ENCODE measurements at regions not wholly inside any gene's neighbourhood (a gene's known extent, or its start where the extent isn't known, plus 50 kb on each side); places are given as distances from the start of the nearest gene placed in this dataset.

DNA sequence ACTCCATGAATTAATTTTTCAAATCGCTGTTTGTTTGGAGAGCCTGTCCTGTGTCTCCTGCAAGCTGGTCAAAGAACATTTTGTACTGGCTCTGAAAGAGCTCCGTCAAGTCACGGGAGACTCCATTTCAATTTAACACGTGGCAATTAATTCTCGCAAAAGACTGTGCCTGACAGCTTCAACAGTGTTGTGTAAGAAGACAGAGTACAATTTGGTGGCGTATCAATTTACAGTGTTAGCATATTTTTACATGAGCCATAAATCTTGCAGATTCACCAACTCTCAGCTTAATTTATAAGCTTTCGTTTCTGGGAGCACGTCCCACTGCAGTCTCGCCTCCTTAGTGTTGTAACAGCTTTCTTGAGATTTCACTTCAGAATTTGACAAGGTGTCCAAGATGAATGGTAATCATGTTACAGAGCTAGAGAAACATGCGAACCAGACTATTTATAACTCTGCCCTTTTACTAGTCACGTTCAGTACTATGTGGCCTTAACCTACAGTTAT lies 70.8 kb downstream of the RWDD4 start:
- Histone ChIP-seq H3K4me1 (ENCODE audit: insufficient read depth, low read length) (no peaks in the 10 kb centered on the region), H2BK20ac (ENCODE audit: low read depth, low read length, poor library complexity, severe bottlenecking) (no peak overlapping the region), H3K79me2 (ENCODE audit: insufficient read depth, low read length) (no peaks in the 10 kb centered on the region), H3K23me2 (ENCODE audit: insufficient read length, low read depth, low read length, poor library complexity, severe bottlenecking) (no peaks in the 10 kb centered on the region), H2BK120ac (ENCODE audit: low read depth, low read length, poor library complexity, severe bottlenecking) (no peak overlapping the region), H4K91ac (ENCODE audit: insufficient read length, low read depth, low read length) (no peak overlapping the region), H3K9me3 (ENCODE audit: control insufficient read depth, low read depth, low read length) (no peaks in the 10 kb centered on the region), H4K20me1 (ENCODE audit: control insufficient read depth, insufficient read depth, insufficient read length) (no peaks in the 10 kb centered on the region), H3K14ac (ENCODE audit: insufficient read depth, low read length) (no peak overlapping the region), H3K27me3 (ENCODE audit: insufficient read depth, low read length) (no peaks in the 10 kb centered on the region), H3K4ac (ENCODE audit: low read depth, low read length) (no peak overlapping the region), H3K18ac (ENCODE audit: insufficient read length, low read depth, low read length) (no peak overlapping the region), H2BK5ac (ENCODE audit: insufficient read length, low read length) (no peak overlapping the region), H4K5ac (ENCODE audit: insufficient read length, low read depth, low read length) (no peak overlapping the region), H2BK12ac (ENCODE audit: insufficient read length, low read depth, low read length) (no peak overlapping the region), H2AK5ac (ENCODE audit: insufficient read length, low read length) (no peak overlapping the region), H3K56ac (ENCODE audit: insufficient read length, low read depth, low read length) (no peak overlapping the region), H3K4me2 (ENCODE audit: insufficient read depth, insufficient read length, low read length) (no peak overlapping the region), H3K79me1 (ENCODE audit: insufficient read depth, low read depth, low read length, poor library complexity, severe bottlenecking) (no peaks in the 10 kb centered on the region), H4K8ac (replicated peaks; ENCODE audit: insufficient read length, low read depth, low read length) (no peak overlapping the region), H3T11ph (ENCODE audit: low read length) (no peak overlapping the region), H3K9ac (ENCODE audit: extremely low read depth, insufficient read length, low read length) (no peak overlapping the region), H3K23ac (ENCODE audit: insufficient read length, low read depth, low read length) (no peak overlapping the region), H2AFZ (ENCODE audit: low read length) (no peak overlapping the region), H2BK15ac (ENCODE audit: low read depth, low read length) (no peak overlapping the region), H3K27ac (ENCODE audit: insufficient read length, low read depth, low read length) (no peak overlapping the region)
- Mint-ChIP-seq H3K4me3 (no peak overlapping the region), H3K9me3 (peaks cover 4 to 15% of the 10 kb centered on the region in 2 experiments; a peak in 4 of 5 replicates), H3K36me3 (ENCODE audit: insufficient read depth in 1 of 3, low read depth in 3 of 3) (peaks cover 0 to 5% (median 0%) of the 10 kb centered on the region in 3 experiments; a peak in 3 of 7 replicates), H3K4me1 (no peaks in the 10 kb centered on the region), H3K27me3 (ENCODE audit: low read depth) (no peaks in the 10 kb centered on the region), H3K27ac (no peak overlapping the region)
- DNase-seq = no peak
- WGBS (ENCODE audit: extremely low coverage, insufficient read length, low lambda C conversion rate) = no CpG with 5 or more reads among the region's 11 CpGs
- TF ChIP-seq, protein P1, sequence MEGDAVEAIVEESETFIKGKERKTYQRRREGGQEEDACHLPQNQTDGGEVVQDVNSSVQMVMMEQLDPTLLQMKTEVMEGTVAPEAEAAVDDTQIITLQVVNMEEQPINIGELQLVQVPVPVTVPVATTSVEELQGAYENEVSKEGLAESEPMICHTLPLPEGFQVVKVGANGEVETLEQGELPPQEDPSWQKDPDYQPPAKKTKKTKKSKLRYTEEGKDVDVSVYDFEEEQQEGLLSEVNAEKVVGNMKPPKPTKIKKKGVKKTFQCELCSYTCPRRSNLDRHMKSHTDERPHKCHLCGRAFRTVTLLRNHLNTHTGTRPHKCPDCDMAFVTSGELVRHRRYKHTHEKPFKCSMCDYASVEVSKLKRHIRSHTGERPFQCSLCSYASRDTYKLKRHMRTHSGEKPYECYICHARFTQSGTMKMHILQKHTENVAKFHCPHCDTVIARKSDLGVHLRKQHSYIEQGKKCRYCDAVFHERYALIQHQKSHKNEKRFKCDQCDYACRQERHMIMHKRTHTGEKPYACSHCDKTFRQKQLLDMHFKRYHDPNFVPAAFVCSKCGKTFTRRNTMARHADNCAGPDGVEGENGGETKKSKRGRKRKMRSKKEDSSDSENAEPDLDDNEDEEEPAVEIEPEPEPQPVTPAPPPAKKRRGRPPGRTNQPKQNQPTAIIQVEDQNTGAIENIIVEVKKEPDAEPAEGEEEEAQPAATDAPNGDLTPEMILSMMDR (conservative IDR thresholded peaks at IDR 0.05) = no peak
